T-helper 2 cell treated with Interferon-gamma antibody and Interleukin-4, amounts not matched to agents 5 μg/mL and 100 μg/mL, for 36 hours (primary cell): ENCODE measurements at regions not wholly inside any gene's neighbourhood (a gene's known extent, or its start where the extent isn't known, plus 50 kb on each side); places are given as distances from the start of the nearest gene placed in this dataset.
"Not testable (repeated sequence)": the region's sequence is repeated elsewhere in the genome, so short reads cannot be mapped to it uniquely, and the experiment has no call there.

Experiments used
- DNase-seq: peaks from one replicate; pipeline ENCODE4 v3.0.0; 2021; ENCODE audit warnings: low spot score
- H3K27ac Mint-ChIP-seq: one replicate; pipeline ENCODE4 v1.8.0; 2021; ENCODE audit warnings: mild to moderate bottlenecking, mixed read lengths
- H3K27me3 Mint-ChIP-seq: one replicate; pipeline ENCODE4 v1.8.0; 2021; ENCODE audit warnings: low read depth, mixed read lengths
- H3K36me3 Mint-ChIP-seq: one replicate; pipeline ENCODE4 v1.8.0; 2021; ENCODE audit warnings: low read depth, mixed read lengths
- H3K4me1 Mint-ChIP-seq: one replicate; pipeline ENCODE4 v1.8.0; 2021; ENCODE audit warnings: low read depth, mixed read lengths
- H3K4me3 Mint-ChIP-seq: one replicate; pipeline ENCODE4 v1.8.0; 2022; ENCODE audit warnings: mild to moderate bottlenecking, moderate library complexity, mixed read lengths
- H3K9me3 Mint-ChIP-seq: one replicate; pipeline ENCODE4 v1.8.0; 2021; ENCODE audit warnings: mixed read lengths

DNA sequence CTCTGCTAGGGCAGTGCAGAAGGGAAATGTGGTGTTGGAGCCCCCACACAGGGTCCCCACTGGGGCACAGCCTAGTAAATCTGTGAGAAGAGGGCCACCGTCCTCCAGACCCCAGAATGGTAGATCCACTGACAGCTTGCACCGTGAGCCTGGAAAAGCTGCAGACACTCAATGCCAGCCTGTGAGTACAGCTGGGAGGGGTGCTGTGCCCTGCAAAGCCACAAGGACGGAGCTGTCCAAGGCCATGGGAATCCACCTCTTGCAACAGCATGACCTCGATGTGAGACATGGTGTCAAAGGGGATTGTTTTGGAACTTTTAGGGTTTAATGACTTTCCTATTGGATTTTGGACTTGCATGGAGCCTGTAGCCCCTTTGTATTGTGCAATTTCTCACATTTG is 220.8 kb upstream of the BRINP3 start:
- H3K9me3 Mint-ChIP-seq, result peaks cover 17% of the 10 kb centered on the region
- not testable (repeated sequence) for H3K36me3 Mint-ChIP-seq, H3K4me1 Mint-ChIP-seq, H3K27me3 Mint-ChIP-seq, DNase-seq, H3K27ac Mint-ChIP-seq, H3K4me3 Mint-ChIP-seq

DNA sequence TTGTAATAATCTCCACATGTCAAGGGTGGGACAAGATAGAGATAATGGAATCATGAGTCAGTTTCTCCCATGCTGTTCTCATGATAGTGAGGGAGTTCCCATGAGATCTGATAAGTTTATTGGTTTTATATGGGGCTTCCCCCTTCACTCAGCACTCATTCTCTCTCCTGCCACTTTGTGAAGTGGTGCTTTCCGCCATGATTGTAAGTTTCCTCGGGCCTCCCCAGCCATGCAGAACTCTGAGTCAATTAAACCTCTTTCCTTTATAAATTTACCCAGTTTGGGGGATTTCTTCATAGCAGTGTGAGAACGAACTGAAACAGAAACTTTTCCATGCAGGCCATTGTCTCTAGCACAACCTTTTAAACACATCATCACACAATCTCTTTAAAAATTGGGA is 221.5 kb upstream of the BRINP3 start:
- Mint-ChIP-seq H3K4me1 (no peaks in the 10 kb centered on the region), H3K27ac (no peak overlapping the region), H3K36me3 (no peaks in the 10 kb centered on the region), H3K9me3 (peaks cover 17% of the 10 kb centered on the region), H3K27me3 (no peaks in the 10 kb centered on the region), H3K4me3 (no peak overlapping the region)
- DNase-seq, result no peak

DNA sequence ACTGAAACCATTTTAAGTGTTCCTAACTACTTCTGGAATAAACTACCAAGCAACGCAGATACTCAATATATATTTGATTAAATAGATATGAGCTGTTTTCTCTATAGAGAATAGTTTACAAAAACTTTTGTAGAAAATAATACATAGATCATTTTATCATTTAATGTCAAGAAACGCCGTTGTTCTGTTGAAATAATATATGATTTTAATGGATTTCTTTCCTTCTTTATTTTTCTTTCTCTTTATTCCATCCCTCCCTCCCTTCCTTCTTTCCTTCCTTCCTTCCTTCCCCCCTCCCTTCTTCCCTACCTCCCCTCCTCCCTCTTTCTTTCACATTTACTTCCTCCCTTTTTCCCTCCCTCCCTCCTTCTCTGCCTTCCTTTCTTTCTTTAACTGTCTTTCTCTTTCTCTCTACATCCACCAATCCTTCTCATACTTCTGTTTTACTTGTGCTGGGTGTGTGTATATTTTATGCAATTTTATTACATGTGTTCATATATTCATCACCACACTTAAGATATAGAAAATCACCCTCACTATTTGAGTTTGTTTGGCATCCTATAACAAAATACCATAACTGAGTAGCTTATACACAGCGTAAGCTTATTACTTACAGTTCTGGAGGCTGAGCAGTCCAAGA is 230.9 kb upstream of the BRINP3 start:
- Mint-ChIP-seq H3K9me3 (peaks cover 17% of the 10 kb centered on the region), H3K27me3 (no peaks in the 10 kb centered on the region), H3K4me3 (no peak overlapping the region), H3K4me1 (no peaks in the 10 kb centered on the region), H3K27ac (no peak overlapping the region), H3K36me3 (no peaks in the 10 kb centered on the region)
- DNase-seq, result no peak

DNA sequence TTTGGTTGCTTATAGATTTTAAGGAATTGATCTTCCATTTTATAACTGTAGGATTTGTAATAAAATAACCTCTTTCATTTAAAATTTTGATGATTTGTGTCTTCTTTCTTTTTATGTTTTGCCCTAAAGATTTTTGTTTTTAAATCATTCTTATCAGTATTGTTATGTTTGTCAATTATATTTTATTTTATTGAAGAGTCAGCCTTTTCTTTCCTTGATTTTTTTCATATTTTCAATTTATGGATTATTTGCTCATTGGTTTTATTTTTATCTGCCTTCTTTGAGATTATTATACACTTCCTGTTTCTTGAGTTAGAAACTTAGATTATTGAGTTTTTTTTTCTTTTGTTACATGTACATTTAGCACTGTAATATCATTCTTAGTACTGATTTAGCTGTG is 233.4 kb upstream of the BRINP3 start:
- no peaks in the 10 kb centered on the region for H3K4me1 Mint-ChIP-seq

DNA sequence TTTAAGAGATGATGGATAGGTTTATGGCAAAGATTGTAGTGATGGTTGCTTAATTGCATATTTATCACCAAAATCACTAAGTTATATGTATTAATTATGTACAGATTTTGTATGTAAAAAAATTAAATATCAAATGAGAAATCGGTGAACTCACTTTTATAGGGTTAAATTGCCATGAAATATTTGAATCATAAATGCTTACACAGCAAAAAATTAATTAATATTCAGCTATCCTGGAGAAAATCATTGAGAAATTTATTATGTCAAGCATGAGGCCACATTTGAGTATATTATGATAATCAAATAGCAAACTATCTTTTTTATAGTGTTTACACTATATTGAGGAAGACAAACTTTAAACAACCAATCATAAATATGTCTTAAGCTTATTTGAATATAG is 239.4 kb upstream of the BRINP3 start:
- Mint-ChIP-seq H3K36me3 (no peaks in the 10 kb centered on the region), H3K4me1 (no peaks in the 10 kb centered on the region), H3K9me3 (peaks cover 18% of the 10 kb centered on the region), H3K4me3 (no peak overlapping the region), H3K27ac (no peak overlapping the region), H3K27me3 (no peaks in the 10 kb centered on the region)
- DNase-seq, result no peak

More for the DNA sequence above, 233.4 kb upstream of the BRINP3 start:
- H3K27me3 Mint-ChIP-seq, result no peaks in the 10 kb centered on the region
- no peak overlapping the region for H3K27ac Mint-ChIP-seq
- DNase-seq, result no peak
- peaks cover 15% of the 10 kb centered on the region for H3K9me3 Mint-ChIP-seq
- no peaks in the 10 kb centered on the region for H3K36me3 Mint-ChIP-seq
- no peak overlapping the region for H3K4me3 Mint-ChIP-seq

DNA sequence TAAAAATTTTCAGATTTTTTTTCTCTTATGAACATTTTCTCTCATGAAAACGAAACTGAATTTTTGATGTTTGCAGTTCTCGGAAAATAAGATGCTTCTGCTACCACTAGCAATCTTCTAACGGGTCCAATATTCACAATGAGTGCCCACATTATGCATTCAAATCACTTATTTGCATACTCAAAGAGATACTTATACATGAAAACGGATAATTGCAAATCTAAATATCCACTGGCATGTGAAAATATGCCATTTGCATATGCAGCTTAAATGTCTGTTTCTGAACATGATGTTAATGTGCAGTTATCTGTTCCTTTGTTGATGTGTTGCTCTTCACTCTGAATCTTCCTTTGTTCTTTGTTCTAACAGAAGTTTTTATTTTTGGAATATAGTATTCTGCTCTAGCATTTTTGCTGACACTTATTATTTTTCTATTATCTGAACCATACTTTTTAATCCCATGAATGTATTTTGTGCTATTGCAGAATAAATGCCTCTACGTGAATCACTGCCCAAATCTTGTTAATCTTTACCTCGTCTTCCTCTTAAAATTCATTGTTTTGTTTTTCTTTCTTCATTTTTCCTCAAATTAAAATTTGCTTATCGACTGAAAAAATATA is 259.4 kb upstream of the BRINP3 start:
- H3K4me1 Mint-ChIP-seq, result no peaks in the 10 kb centered on the region
- no peak overlapping the region for H3K4me3 Mint-ChIP-seq
- no peaks in the 10 kb centered on the region for H3K27me3 Mint-ChIP-seq

DNA sequence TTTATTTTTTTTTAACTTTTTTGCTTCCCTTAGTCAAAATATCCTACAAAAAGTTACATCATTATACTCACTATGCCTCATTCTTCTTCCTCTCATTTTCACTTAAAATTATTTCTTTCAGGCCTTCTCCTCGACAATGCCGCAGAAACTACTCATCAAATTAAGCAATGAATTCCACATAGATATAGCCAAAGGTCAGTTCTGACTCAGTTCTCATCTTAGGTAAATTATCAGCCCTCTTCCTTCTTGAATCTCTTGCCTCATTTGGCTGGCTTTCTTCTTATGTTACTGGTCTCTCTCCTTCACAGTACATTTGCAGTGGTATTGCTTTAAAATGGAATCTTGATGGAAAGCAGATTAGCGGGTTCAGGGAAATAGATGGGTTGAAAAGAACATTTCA is 260.7 kb upstream of the BRINP3 start:
- Mint-ChIP-seq H3K4me3 (no peak overlapping the region), H3K27ac (no peak overlapping the region), H3K9me3 (peaks cover 4% of the 10 kb centered on the region), H3K4me1 (no peaks in the 10 kb centered on the region), H3K36me3 (no peaks in the 10 kb centered on the region), H3K27me3 (no peaks in the 10 kb centered on the region)
- DNase-seq, result no peak

More for the DNA sequence above, 259.4 kb upstream of the BRINP3 start:
- Mint-ChIP-seq H3K36me3 (no peaks in the 10 kb centered on the region), H3K27ac (no peak overlapping the region), H3K9me3 (peaks cover 4% of the 10 kb centered on the region)
- no peak for DNase-seq

DNA sequence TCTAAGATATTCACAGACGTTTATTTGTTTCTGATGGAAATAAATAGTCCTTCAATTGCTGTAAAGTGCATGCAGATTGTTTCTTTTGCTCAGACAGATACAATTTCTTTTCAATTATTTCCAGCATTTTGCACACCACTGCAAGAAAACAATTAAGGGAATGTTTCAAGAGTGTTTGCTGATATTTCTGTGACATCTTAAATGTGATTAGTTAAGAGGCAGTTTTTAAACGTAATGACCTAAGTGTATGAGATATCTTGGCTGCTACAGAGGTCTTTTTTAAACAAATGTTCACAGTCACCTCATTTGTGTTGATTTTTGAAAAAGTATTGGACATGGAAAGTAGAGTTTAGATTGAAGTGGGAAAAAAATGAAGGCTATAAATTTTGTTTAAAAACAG is 262.3 kb upstream of the BRINP3 start:
- H3K4me3 Mint-ChIP-seq, result no peak overlapping the region
- H3K9me3 Mint-ChIP-seq, result peaks cover 7% of the 10 kb centered on the region

DNA sequence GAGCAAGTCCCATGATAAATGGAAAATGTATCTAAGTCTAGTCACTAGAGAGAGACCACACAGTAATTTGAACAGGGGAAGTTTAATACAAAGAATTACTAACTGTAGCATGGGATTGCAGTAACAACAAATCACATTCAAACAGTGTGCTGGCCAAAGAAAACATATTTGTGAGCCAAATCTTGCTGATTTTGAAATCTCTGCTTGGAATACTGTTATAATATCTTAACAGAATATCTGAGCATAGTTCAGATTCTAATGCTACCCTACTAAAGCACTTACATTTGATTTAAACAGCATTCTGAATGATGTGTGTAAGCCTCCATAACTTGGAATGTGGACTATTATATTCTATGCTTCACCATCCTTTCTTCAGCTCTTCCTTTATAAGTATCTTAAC is 270.0 kb upstream of the BRINP3 start:
- H3K4me1 Mint-ChIP-seq, result no peaks in the 10 kb centered on the region
- H3K36me3 Mint-ChIP-seq, result no peaks in the 10 kb centered on the region
- DNase-seq, result no peak
- no peaks in the 10 kb centered on the region for H3K27me3 Mint-ChIP-seq
- H3K27ac Mint-ChIP-seq, result no peak overlapping the region
- peaks cover 4% of the 10 kb centered on the region for H3K9me3 Mint-ChIP-seq
- no peak overlapping the region for H3K4me3 Mint-ChIP-seq

More for the DNA sequence above, 262.3 kb upstream of the BRINP3 start:
- no peak for DNase-seq
- no peaks in the 10 kb centered on the region for H3K27me3 Mint-ChIP-seq
- no peak overlapping the region for H3K27ac Mint-ChIP-seq
- H3K36me3 Mint-ChIP-seq, result no peaks in the 10 kb centered on the region
- H3K4me1 Mint-ChIP-seq, result no peaks in the 10 kb centered on the region

DNA sequence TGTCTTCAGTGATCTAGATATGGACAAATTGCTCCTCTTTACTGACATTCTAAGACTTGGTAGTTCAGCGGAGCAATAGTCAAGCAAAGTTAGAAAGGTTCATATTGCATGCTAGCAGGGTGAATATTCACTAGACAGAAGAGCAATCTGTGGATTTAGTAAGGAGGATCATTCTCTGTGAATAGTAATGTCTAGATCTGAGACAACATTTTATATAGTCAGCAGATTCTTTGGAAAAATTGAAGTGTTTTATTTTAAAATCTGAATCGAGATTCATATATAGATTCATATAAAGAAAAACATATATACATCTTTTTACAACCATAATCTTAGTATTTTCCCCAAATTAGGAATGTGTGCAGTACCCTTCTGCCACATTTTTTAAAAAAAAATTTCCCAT is 274.5 kb upstream of the BRINP3 start:
- no peak overlapping the region for H3K4me3 Mint-ChIP-seq
- no peaks in the 10 kb centered on the region for H3K36me3 Mint-ChIP-seq
- no peak for DNase-seq
- H3K27ac Mint-ChIP-seq, result no peak overlapping the region
- no peaks in the 10 kb centered on the region for H3K27me3 Mint-ChIP-seq
- no peaks in the 10 kb centered on the region for H3K9me3 Mint-ChIP-seq
- no peaks in the 10 kb centered on the region for H3K4me1 Mint-ChIP-seq

DNA sequence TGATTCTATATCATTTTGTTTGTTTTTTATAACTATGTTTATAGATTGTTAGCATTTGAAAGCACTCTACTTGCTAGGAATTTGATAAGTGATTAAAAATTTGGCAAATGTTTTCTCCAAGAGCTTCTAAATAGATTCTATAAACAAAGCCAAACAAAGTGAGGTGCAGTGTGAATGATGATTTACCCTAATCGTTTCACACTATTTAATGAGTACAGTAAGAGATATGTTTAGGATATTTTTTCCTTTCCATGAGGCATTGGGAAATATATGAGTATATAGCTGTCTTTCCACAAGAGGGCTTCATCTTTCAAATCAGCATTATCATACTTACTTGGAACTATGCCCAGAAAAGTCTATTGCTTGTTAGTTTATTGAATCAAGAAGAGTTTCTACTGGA is 277.0 kb upstream of the BRINP3 start:
- H3K36me3 Mint-ChIP-seq, result no peaks in the 10 kb centered on the region
- H3K4me3 Mint-ChIP-seq, result no peak overlapping the region
- H3K27me3 Mint-ChIP-seq, result no peaks in the 10 kb centered on the region

DNA sequence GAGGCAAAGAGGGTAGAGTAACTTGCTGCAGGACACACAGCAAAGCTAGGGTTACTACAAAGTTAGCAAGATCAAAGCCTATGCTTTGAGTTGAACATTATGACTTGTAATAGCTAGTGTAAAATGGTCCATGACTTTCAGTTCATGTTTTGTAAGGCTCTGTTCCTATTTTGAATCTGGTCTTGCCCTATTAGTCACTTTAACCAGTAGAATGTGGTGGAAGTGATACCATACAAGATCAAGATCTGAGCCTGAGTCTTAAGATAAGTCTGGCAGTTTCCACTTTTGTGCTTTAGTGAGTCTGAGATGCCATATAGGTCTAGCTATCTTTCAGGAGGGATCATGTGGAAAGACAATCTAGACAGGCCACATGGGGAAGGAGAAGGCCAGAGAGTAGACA is 282.1 kb upstream of the BRINP3 start:
- no peaks in the 10 kb centered on the region for H3K36me3 Mint-ChIP-seq
- no peaks in the 10 kb centered on the region for H3K27me3 Mint-ChIP-seq
- H3K9me3 Mint-ChIP-seq, result no peaks in the 10 kb centered on the region
- H3K4me3 Mint-ChIP-seq, result no peak overlapping the region
- H3K27ac Mint-ChIP-seq, result no peak overlapping the region
- H3K4me1 Mint-ChIP-seq, result no peaks in the 10 kb centered on the region
- DNase-seq, result no peak

More for the DNA sequence above, 277.0 kb upstream of the BRINP3 start:
- DNase-seq, result no peak
- no peaks in the 10 kb centered on the region for H3K9me3 Mint-ChIP-seq
- no peak overlapping the region for H3K27ac Mint-ChIP-seq
- no peaks in the 10 kb centered on the region for H3K4me1 Mint-ChIP-seq

DNA sequence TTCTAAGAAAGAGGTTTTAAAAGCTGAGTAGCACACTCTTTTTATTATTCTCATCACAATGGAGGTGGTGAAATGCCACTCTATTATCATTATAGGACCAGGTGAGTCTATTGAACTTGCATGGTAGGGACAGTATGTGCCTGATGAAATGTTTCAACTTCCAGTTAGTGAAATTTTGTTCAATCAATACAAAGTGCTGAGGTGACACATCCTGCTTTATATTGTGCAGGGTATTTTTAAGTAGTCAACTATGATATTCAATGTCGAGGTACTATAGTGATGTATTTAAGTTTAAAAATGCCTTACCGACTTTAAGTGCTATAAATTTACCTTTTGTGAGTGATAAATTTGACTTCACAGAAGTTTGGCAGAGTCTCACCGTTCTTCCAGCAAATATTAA is 284.7 kb upstream of the BRINP3 start:
- no peak for DNase-seq
- Mint-ChIP-seq H3K4me3 (no peak overlapping the region), H3K9me3 (peaks cover 7% of the 10 kb centered on the region), H3K4me1 (no peaks in the 10 kb centered on the region), H3K36me3 (no peaks in the 10 kb centered on the region), H3K27me3 (no peaks in the 10 kb centered on the region), H3K27ac (no peak overlapping the region)

DNA sequence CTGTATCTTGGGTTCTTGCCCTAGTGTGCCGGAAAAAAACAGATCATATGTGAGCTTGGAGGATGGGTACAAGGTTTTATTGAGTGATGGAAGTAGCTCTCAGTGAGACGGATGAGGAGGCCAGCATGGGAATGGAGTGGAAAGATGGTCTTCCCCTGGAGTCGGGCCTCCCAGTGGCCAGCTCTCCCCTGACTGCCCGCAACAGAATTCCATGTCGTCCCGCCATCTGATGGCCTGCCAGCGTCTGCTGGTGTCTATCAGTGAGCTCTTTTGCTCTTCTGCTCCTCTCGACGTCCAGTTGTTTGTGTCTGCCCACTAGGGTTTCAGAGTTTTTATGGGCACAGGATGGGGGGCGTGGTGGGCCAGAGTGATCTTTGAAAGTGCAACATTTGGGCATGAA is 315.2 kb upstream of the BRINP3 start:
- no peaks in the 10 kb centered on the region for H3K27me3 Mint-ChIP-seq
- H3K4me1 Mint-ChIP-seq, result no peaks in the 10 kb centered on the region
- H3K36me3 Mint-ChIP-seq, result no peaks in the 10 kb centered on the region
- H3K4me3 Mint-ChIP-seq, result no peak overlapping the region
- peaks cover 19% of the 10 kb centered on the region for H3K9me3 Mint-ChIP-seq
- DNase-seq, result no peak
- H3K27ac Mint-ChIP-seq, result no peak overlapping the region

DNA sequence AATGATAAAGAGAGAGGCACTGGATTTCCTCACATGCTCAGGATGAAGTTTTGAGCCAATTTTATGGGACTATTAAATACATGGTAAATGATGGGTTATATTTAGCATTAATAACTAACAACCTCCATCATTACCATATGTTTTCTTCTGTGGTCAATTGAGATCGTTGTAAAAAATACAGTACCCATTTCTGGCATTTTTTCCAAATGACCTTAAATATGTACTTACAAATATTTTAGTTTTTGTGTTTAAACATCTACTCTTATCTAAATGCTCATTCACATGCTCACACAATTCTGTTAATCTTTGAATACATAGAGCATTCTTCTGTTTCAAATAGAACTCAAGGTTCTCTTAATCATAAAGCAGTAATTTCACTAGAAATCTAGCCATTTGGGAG is 330.0 kb upstream of the BRINP3 start:
- H3K4me3 Mint-ChIP-seq, result no peak overlapping the region
- H3K4me1 Mint-ChIP-seq, result no peaks in the 10 kb centered on the region
- H3K9me3 Mint-ChIP-seq, result peaks cover 40% of the 10 kb centered on the region
- no peak for DNase-seq
- no peak overlapping the region for H3K27ac Mint-ChIP-seq
- H3K36me3 Mint-ChIP-seq, result no peaks in the 10 kb centered on the region
- H3K27me3 Mint-ChIP-seq, result no peaks in the 10 kb centered on the region
